ENCODE measurements at regions not wholly inside any gene's neighbourhood (a gene's known extent, or its start where the extent isn't known, plus 50 kb on each side); places are given as distances from the start of the nearest gene placed in this dataset.

- Mint-ChIP-seq H3K4me3 (no peak overlapping the region), H3K27ac (no peak overlapping the region), H3K36me3 (ENCODE audit: low read depth) (no peaks in the 10 kb centered on the region), H3K4me1 (no peaks in the 10 kb centered on the region), H3K27me3 (ENCODE audit: low read depth, poor library complexity) (no peaks in the 10 kb centered on the region), H3K9me3 (no peaks in the 10 kb centered on the region)
- TF ChIP-seq, protein P1, sequence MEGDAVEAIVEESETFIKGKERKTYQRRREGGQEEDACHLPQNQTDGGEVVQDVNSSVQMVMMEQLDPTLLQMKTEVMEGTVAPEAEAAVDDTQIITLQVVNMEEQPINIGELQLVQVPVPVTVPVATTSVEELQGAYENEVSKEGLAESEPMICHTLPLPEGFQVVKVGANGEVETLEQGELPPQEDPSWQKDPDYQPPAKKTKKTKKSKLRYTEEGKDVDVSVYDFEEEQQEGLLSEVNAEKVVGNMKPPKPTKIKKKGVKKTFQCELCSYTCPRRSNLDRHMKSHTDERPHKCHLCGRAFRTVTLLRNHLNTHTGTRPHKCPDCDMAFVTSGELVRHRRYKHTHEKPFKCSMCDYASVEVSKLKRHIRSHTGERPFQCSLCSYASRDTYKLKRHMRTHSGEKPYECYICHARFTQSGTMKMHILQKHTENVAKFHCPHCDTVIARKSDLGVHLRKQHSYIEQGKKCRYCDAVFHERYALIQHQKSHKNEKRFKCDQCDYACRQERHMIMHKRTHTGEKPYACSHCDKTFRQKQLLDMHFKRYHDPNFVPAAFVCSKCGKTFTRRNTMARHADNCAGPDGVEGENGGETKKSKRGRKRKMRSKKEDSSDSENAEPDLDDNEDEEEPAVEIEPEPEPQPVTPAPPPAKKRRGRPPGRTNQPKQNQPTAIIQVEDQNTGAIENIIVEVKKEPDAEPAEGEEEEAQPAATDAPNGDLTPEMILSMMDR (IDR thresholded peaks at IDR 0.05): no peak
- no peak for DNase-seq
Observed at GRCh38 chr6:62400521-62401259, 114.7 kb upstream of the KHDRBS2 start.

- no peak overlapping the region for H3K4me3 Mint-ChIP-seq
- H3K27ac Mint-ChIP-seq: no peak overlapping the region
- no peaks in the 10 kb centered on the region for H3K36me3 Mint-ChIP-seq (ENCODE audit: low read depth)
- H3K9me3 Mint-ChIP-seq: no peaks in the 10 kb centered on the region
- H3K4me1 Mint-ChIP-seq: no peaks in the 10 kb centered on the region
- TF ChIP-seq, protein P1 (IDR thresholded peaks at IDR 0.05): no peak
- no peaks in the 10 kb centered on the region for H3K27me3 Mint-ChIP-seq (ENCODE audit: low read depth, poor library complexity)
- DNase-seq: no peak
Observed at GRCh38 chr6:62393608-62394007, 107.6 kb upstream of the KHDRBS2 start.

DNA sequence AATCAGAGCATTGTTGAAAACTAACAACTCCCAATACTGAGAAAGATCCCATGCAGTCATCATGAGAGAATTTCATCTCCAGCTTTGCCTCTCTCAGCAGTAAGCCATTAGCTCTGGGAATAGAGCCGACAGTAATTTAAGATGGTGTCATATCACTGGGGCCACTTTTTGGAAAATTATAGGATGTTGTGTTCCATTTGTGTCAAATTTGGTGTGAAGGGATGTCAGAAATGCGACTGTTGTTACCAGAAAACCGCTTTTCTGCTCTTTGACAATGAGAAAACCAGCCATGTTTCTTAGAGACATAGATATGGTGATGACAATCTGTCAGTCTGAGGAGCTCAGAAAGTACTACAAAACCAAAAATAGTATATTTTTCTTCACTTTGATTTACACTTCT is 106.3 kb upstream of the KHDRBS2 start:
- DNase-seq: no peak
- Mint-ChIP-seq H3K4me3 (no peak overlapping the region), H3K36me3 (ENCODE audit: low read depth) (no peaks in the 10 kb centered on the region), H3K4me1 (no peaks in the 10 kb centered on the region), H3K9me3 (no peaks in the 10 kb centered on the region), H3K27me3 (ENCODE audit: low read depth, poor library complexity) (no peaks in the 10 kb centered on the region), H3K27ac (no peak overlapping the region)
- TF ChIP-seq, protein P1 (IDR thresholded peaks at IDR 0.05): no peak

GRCh38 chr6:62391358-62391757 is 105.3 kb upstream of the KHDRBS2 start:
- TF ChIP-seq, protein P1 (IDR thresholded peaks at IDR 0.05): no peak
- DNase-seq: no peak
- H3K27me3 Mint-ChIP-seq (ENCODE audit: low read depth, poor library complexity): no peaks in the 10 kb centered on the region
- no peak overlapping the region for H3K4me3 Mint-ChIP-seq
- H3K36me3 Mint-ChIP-seq (ENCODE audit: low read depth): no peaks in the 10 kb centered on the region
- H3K4me1 Mint-ChIP-seq: no peaks in the 10 kb centered on the region
- H3K9me3 Mint-ChIP-seq: no peaks in the 10 kb centered on the region
- H3K27ac Mint-ChIP-seq: no peak overlapping the region

GRCh38 chr6:62390401-62390800 is 104.4 kb upstream of the KHDRBS2 start:
- TF ChIP-seq, protein P1 (IDR thresholded peaks at IDR 0.05): no peak
- Mint-ChIP-seq H3K27ac (no peak overlapping the region), H3K27me3 (ENCODE audit: low read depth, poor library complexity) (no peaks in the 10 kb centered on the region), H3K4me1 (no peaks in the 10 kb centered on the region), H3K9me3 (no peaks in the 10 kb centered on the region), H3K36me3 (ENCODE audit: low read depth) (no peaks in the 10 kb centered on the region), H3K4me3 (no peak overlapping the region)
- DNase-seq: no peak

Measured in nephron progenitor cell (in vitro differentiated cells).